Activated T-helper 2 cell treated with anti-CD3 and anti-CD28 coated beads, Interferon-gamma antibody, Interleukin-2, Interleukin-4, amounts not matched to agents 10 μg/mL and 5 μg/mL and 100 μg/mL, durations not matched to agents 14 hours and 24 hours and 36 hours (primary cell): ENCODE measurements at regions not wholly inside any gene's neighbourhood (a gene's known extent, or its start where the extent isn't known, plus 50 kb on each side); places are given as distances from the start of the nearest gene placed in this dataset.

Experiments used
- DNase-seq: peaks from one replicate; pipeline ENCODE4 v3.0.0; 2021; ENCODE audit warnings: low spot score
- H3K27ac Mint-ChIP-seq: one replicate; pipeline ENCODE4 v1.8.0; 2021; ENCODE audit warnings: mixed read lengths
- H3K27me3 Mint-ChIP-seq: one replicate; pipeline ENCODE4 v1.8.0; 2021; ENCODE audit warnings: low read depth, mixed read lengths
- H3K36me3 Mint-ChIP-seq: one replicate; pipeline ENCODE4 v1.8.0; 2021; ENCODE audit warnings: low read depth, mixed read lengths
- H3K4me1 Mint-ChIP-seq: one replicate; pipeline ENCODE4 v1.8.0; 2021; ENCODE audit warnings: low read depth, mixed read lengths
- H3K4me3 Mint-ChIP-seq: one replicate; pipeline ENCODE4 v1.8.0; 2021; ENCODE audit warnings: low read depth, mild to moderate bottlenecking, moderate library complexity, mixed read lengths
- H3K9me3 Mint-ChIP-seq: one replicate; pipeline ENCODE4 v1.8.0; 2021; ENCODE audit warnings: mixed read lengths
- intact Hi-C: fragments of 100-400 bp; cut with micrococcal nuclease; formaldehyde crosslinking; loops from one replicate; pipeline ENCODE4 v1.15.1; 2023

- no peak for DNase-seq
- intact Hi-C loops = no loop called here
- Mint-ChIP-seq H3K4me1 (no peaks in the 10 kb centered on the region), H3K36me3 (no peaks in the 10 kb centered on the region), H3K27ac (no peak overlapping the region), H3K4me3 (no peak overlapping the region), H3K9me3 (no peaks in the 10 kb centered on the region), H3K27me3 (no peaks in the 10 kb centered on the region)
Measured at GRCh38 chr3:116912116-116912515, 202.5 kb downstream of the TUSC7 start.

DNA sequence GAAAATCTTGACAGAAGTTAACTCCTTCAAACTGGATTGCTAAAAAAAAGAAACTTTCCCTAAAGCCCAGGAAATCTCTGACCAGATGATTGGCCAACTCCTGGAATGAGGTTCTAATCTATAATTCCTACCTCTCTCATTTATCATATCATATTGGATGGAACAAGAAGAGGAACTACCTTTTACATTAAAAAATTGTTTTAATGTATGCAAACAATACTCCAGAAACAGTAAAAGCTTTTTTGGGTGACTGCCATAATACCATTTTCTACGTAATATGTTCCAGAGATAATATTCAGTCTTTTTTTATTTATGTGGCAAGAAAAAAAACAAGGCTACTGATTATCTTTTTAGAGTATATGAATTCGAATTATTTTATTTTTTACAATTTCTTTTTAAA, 204.4 kb downstream of the TUSC7 start:
- intact Hi-C loops = no loop called here
- no peaks in the 10 kb centered on the region for H3K27me3 Mint-ChIP-seq

GRCh38 chr3:116916836-116917235, 207.3 kb downstream of the TUSC7 start:
- DNase-seq = no peak
- intact Hi-C loops = no loop called here
- peaks cover 4% of the 10 kb centered on the region for H3K9me3 Mint-ChIP-seq
- no peak overlapping the region for H3K27ac Mint-ChIP-seq
- H3K36me3 Mint-ChIP-seq = no peaks in the 10 kb centered on the region
- H3K4me3 Mint-ChIP-seq = no peak overlapping the region
- no peaks in the 10 kb centered on the region for H3K4me1 Mint-ChIP-seq
- H3K27me3 Mint-ChIP-seq = no peaks in the 10 kb centered on the region

More for the DNA sequence above, 204.4 kb downstream of the TUSC7 start:
- no peaks in the 10 kb centered on the region for H3K36me3 Mint-ChIP-seq
- DNase-seq = no peak
- no peaks in the 10 kb centered on the region for H3K9me3 Mint-ChIP-seq
- H3K27ac Mint-ChIP-seq = no peak overlapping the region
- no peaks in the 10 kb centered on the region for H3K4me1 Mint-ChIP-seq
- H3K4me3 Mint-ChIP-seq = no peak overlapping the region

DNA sequence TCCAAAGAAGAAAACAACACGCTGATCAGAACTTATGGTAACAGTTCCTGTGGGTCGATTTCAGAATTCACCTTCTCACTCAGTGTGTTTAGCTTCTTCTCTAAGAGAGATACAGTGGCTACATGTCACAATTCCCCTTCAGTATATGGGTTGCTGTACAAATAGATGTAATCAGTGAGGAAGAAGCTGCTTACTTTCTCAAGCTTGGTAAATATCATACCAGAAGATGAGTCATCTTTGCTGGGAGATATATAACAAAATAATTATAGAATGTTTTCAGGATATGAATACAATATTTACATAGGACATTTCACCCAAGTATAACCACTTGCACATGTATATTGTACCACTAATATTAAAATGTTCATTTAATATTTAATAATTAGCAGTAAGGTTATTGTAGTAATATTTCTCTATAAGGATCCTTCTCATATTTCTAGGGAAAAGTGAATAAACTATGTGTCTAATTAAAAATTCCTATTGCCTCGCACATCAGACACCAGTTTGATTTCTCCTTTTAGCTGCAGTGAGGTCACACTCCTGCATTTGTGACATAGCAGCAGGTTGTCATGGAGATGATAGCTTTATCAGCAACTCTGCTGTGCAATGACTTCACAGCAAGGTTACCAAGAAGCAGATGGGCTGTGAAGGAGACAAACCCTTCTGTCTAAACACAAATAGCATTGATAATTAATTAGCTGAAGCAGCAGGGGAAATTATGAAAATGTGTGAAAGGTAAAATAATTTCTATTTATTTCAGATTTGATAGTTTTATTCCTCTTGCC, 211.4 kb downstream of the TUSC7 start:
- DNase-seq = no peak
- no peaks in the 10 kb centered on the region for H3K36me3 Mint-ChIP-seq
- no peak overlapping the region for H3K27ac Mint-ChIP-seq
- intact Hi-C loops = no loop called here
- no peaks in the 10 kb centered on the region for H3K4me1 Mint-ChIP-seq
- H3K27me3 Mint-ChIP-seq = no peaks in the 10 kb centered on the region
- peaks cover 30% of the 10 kb centered on the region for H3K9me3 Mint-ChIP-seq
- H3K4me3 Mint-ChIP-seq = no peak overlapping the region

DNA sequence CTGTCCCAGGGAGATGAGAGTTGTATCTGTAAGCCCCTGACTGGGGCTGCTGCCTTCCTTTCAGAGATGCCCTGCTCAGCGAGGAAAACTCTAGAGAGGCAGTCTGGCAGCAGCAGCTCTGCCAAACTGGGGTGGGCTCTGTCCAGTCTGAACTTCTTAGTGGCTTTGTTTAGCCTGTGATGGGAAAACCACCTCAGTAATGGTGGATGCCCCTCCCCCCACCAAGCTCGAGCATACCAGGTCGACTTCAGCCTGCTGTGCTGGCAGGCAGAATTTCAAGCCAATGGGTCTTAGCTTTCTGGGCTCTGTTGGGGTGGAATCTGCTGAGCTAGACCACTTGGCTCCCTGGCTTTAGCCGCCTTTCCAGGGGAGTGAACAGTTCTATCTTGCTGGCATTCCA, 218.3 kb downstream of the TUSC7 start:
- H3K9me3 Mint-ChIP-seq = peaks cover 25% of the 10 kb centered on the region
- no peak overlapping the region for H3K27ac Mint-ChIP-seq
- no peaks in the 10 kb centered on the region for H3K27me3 Mint-ChIP-seq
- no peaks in the 10 kb centered on the region for H3K36me3 Mint-ChIP-seq
- H3K4me1 Mint-ChIP-seq = no peaks in the 10 kb centered on the region
- intact Hi-C loops = no loop called here
- no peak for DNase-seq
- H3K4me3 Mint-ChIP-seq = no peak overlapping the region

GRCh38 chr3:116929505-116930222, 220.1 kb downstream of the TUSC7 start:
- intact Hi-C loops = no loop called here
- peaks cover 14% of the 10 kb centered on the region for H3K9me3 Mint-ChIP-seq

GRCh38 chr3:116930786-116931185, 221.2 kb downstream of the TUSC7 start:
- H3K4me1 Mint-ChIP-seq = no peaks in the 10 kb centered on the region
- intact Hi-C loops = no loop called here
- no peaks in the 10 kb centered on the region for H3K36me3 Mint-ChIP-seq
- DNase-seq = no peak
- H3K27me3 Mint-ChIP-seq = no peaks in the 10 kb centered on the region
- no peak overlapping the region for H3K27ac Mint-ChIP-seq
- H3K4me3 Mint-ChIP-seq = no peak overlapping the region
- H3K9me3 Mint-ChIP-seq = peaks cover 4% of the 10 kb centered on the region

More at GRCh38 chr3:116929505-116930222, 220.1 kb downstream of the TUSC7 start:
- no peak for DNase-seq
- no peaks in the 10 kb centered on the region for H3K27me3 Mint-ChIP-seq
- H3K36me3 Mint-ChIP-seq = no peaks in the 10 kb centered on the region
- no peak overlapping the region for H3K27ac Mint-ChIP-seq
- H3K4me3 Mint-ChIP-seq = no peak overlapping the region
- H3K4me1 Mint-ChIP-seq = no peaks in the 10 kb centered on the region

GRCh38 chr3:116939091-116939490, 229.5 kb downstream of the TUSC7 start:
- H3K36me3 Mint-ChIP-seq = no peaks in the 10 kb centered on the region
- peaks cover 4% of the 10 kb centered on the region for H3K9me3 Mint-ChIP-seq
- H3K4me1 Mint-ChIP-seq = no peaks in the 10 kb centered on the region
- intact Hi-C loops = no loop called here
- DNase-seq = no peak
- H3K4me3 Mint-ChIP-seq = no peak overlapping the region
- H3K27ac Mint-ChIP-seq = no peak overlapping the region
- no peaks in the 10 kb centered on the region for H3K27me3 Mint-ChIP-seq

DNA sequence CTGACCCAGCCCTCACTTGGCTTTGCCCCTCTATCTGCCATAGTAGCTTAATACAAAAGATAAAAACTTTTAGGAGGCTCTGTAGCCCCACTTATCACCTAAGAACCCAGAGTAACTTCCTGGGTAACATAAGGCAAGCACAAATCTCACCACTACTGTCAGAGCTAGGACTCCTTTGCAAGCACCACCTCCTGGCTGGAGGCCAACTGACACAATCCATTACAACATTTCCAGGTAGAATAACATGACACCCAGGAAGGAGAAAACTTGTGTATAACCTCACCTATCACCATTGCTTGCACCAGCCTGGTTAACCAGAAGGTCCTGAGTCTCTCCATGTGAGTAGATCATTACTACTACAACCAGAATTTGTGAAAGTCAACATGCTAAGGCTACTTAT, 230.0 kb downstream of the TUSC7 start:
- intact Hi-C loops = no loop called here
- no peak for DNase-seq
- Mint-ChIP-seq H3K36me3 (no peaks in the 10 kb centered on the region), H3K27me3 (no peaks in the 10 kb centered on the region), H3K9me3 (peaks cover 4% of the 10 kb centered on the region), H3K4me3 (no peak overlapping the region), H3K27ac (no peak overlapping the region), H3K4me1 (no peaks in the 10 kb centered on the region)

DNA sequence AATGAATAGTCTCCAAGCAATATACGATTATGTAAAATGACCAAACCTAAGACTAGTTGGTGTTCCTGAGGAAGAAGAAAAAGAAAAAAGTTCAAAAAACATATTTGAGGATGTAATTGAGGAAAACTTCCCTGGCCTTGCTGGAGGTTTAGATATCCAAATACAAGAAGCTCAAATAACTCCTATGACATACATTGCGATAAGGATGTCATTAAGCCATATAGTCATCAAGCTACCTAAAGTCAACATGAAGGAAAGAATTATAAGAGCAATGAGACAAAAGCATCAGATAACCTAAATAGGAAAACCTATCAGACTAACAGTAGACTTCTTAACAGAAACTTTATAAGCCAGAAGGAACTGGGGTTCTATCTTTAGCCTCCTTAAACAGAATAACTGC, 231.1 kb downstream of the TUSC7 start:
- H3K4me3 Mint-ChIP-seq = no peak overlapping the region
- intact Hi-C loops = no loop called here
- H3K27ac Mint-ChIP-seq = no peak overlapping the region
- no peaks in the 10 kb centered on the region for H3K36me3 Mint-ChIP-seq
- H3K4me1 Mint-ChIP-seq = no peaks in the 10 kb centered on the region
- H3K9me3 Mint-ChIP-seq = peaks cover 4% of the 10 kb centered on the region
- H3K27me3 Mint-ChIP-seq = no peaks in the 10 kb centered on the region
- DNase-seq = no peak

DNA sequence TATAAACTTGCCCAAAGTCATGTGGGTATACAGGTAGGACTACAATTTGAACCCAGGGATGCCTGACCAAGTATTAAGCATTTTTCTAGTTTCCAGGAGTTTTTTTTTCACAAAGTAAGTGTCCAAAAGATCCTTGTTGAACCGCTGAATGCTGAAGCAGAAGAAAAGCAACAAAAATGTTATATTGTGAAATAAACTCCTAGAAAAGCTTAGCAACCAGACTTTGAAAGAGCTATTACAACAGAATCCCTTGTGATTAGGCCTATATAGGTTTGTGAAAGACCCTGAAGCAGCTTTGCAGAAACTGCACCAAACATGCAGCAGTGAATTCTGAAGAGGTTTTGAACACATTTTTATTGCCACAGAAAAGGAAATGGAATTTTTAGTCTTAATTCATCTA, 236.8 kb downstream of the TUSC7 start:
- intact Hi-C loops = no loop called here
- Mint-ChIP-seq H3K36me3 (no peaks in the 10 kb centered on the region), H3K27me3 (no peaks in the 10 kb centered on the region), H3K9me3 (peaks cover 4% of the 10 kb centered on the region), H3K4me1 (no peaks in the 10 kb centered on the region), H3K4me3 (no peak overlapping the region), H3K27ac (no peak overlapping the region)
- DNase-seq = no peak

DNA sequence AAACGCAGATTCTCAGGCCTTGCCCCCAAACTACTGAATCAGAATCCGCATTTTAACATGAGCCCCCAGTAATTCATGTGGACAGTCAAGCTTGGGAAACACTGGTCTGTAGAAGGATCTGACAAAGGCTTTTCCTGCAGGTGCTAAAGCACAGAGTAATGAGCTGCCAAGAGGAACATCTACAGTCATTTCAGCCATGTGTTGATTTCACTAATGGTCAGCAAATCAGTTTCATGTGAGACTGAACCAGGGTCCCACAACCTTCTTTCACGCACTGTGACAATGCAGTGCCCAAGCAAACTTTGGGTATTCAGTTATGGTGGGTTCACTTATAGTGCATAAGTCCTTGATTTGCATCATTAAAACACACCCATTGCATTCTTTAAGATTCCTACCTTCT, 237.6 kb downstream of the TUSC7 start:
- intact Hi-C loops = no loop called here
- H3K36me3 Mint-ChIP-seq = no peaks in the 10 kb centered on the region

DNA sequence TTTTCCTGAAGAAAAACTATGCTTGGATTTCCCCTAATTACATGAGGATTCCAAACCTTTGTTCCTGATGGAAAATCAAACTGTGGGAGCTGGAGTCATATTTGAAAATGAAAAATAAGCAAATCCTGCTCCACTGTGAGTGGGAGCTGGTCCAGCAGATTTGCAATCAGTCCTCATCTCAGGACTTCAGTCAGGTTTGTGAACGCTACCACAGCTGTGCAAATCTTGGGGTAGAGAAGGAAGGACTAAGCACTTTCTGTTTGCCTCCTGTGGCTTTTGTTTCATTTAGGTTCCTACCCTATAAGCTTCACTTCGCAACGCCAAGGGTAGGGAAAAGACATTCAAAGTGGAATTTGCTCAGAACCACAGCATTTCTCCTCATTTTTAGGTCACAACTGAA, 238.2 kb downstream of the TUSC7 start:
- H3K27ac Mint-ChIP-seq = no peak overlapping the region
- H3K4me1 Mint-ChIP-seq = no peaks in the 10 kb centered on the region
- H3K36me3 Mint-ChIP-seq = no peaks in the 10 kb centered on the region

More for the DNA sequence above, 237.6 kb downstream of the TUSC7 start:
- Mint-ChIP-seq H3K4me1 (no peaks in the 10 kb centered on the region), H3K9me3 (peaks cover 4% of the 10 kb centered on the region), H3K4me3 (no peak overlapping the region), H3K27ac (no peak overlapping the region), H3K27me3 (no peaks in the 10 kb centered on the region)
- no peak for DNase-seq

More for the DNA sequence above, 238.2 kb downstream of the TUSC7 start:
- no peak for DNase-seq
- Mint-ChIP-seq H3K9me3 (peaks cover 4% of the 10 kb centered on the region), H3K27me3 (no peaks in the 10 kb centered on the region), H3K4me3 (no peak overlapping the region)
- intact Hi-C loops = no loop called here
